HFFc6 (cell line): ENCODE measurements at regions not wholly inside any gene's neighbourhood (a gene's known extent, or its start where the extent isn't known, plus 50 kb on each side); places are given as distances from the start of the nearest gene placed in this dataset.

Source experiments
- DNase-seq: peaks from one replicate; pipeline ENCODE4 v3.0.0-alpha.2; 2018
- H3K27ac Mint-ChIP-seq: 2 replicates; pipeline ENCODE4 v1.8.0; 2020; ENCODE audit warnings: mild to moderate bottlenecking, mixed read lengths
- H3K27me3 Mint-ChIP-seq: 2 replicates; pipeline ENCODE4 v1.8.0; 2021; ENCODE audit warnings: mild to moderate bottlenecking, moderate library complexity, mixed read lengths; ENCODE audit not compliant: insufficient read depth
- H3K36me3 Mint-ChIP-seq: 2 replicates; pipeline ENCODE4 v1.8.0; 2021; ENCODE audit warnings: low read depth, mixed read lengths
- H3K4me1 Mint-ChIP-seq: 2 replicates; pipeline ENCODE4 v1.8.0; 2020; ENCODE audit warnings: low read depth, mixed read lengths
- H3K4me3 Mint-ChIP-seq: 2 replicates; pipeline ENCODE4 v1.8.0; 2020; ENCODE audit warnings: mild to moderate bottlenecking, moderate library complexity, mixed read lengths
- H3K9me3 Mint-ChIP-seq: 2 replicates; pipeline ENCODE4 v1.8.0; 2020; ENCODE audit warnings: mild to moderate bottlenecking, mixed read lengths
- CTCF ChIP-seq: fragments of 200-600 bp; sonication (generic); IDR thresholded peaks from 2 replicates; pipeline ENCODE4 v1.5.0; 2021; ENCODE audit warnings: antibody characterized with exemption, mild to moderate bottlenecking

- Mint-ChIP-seq H3K4me3 (no peak overlapping the region), H3K27me3 (no peaks in the 10 kb centered on the region), H3K27ac (no peak overlapping the region), H3K4me1 (peaks cover 17% of the 10 kb centered on the region), H3K36me3 (no peaks in the 10 kb centered on the region), H3K9me3 (peaks cover 8% of the 10 kb centered on the region; the same call in 1 of the 2 replicates)
- no peak for TF ChIP-seq CTCF
- no peak for DNase-seq
These were observed 590.1 kb upstream of the CBLB start for GRCh38 chr3:106458952-106459351.

GRCh38 chr3:106466881-106467280, 598.1 kb upstream of the CBLB start:
- no peak for TF ChIP-seq CTCF
- Mint-ChIP-seq H3K27ac (no peak overlapping the region), H3K27me3 (no peaks in the 10 kb centered on the region; the same call in 1 of the 2 replicates)

GRCh38 chr3:106473576-106474475, 605.0 kb upstream of the CBLB start:
- DNase-seq, result no peak
- Mint-ChIP-seq H3K27ac (no peak overlapping the region), H3K9me3 (no peaks in the 10 kb centered on the region), H3K36me3 (peaks cover 4% of the 10 kb centered on the region; the same call in 1 of the 2 replicates), H3K4me1 (no peaks in the 10 kb centered on the region; the same call in 1 of the 2 replicates), H3K4me3 (no peak overlapping the region), H3K27me3 (no peaks in the 10 kb centered on the region)
- no peak for TF ChIP-seq CTCF

More at GRCh38 chr3:106466881-106467280, 598.1 kb upstream of the CBLB start:
- Mint-ChIP-seq H3K36me3 (no peaks in the 10 kb centered on the region), H3K9me3 (peaks cover 8% of the 10 kb centered on the region; the same call in 1 of the 2 replicates), H3K4me3 (no peak overlapping the region), H3K4me1 (no peaks in the 10 kb centered on the region)
- DNase-seq, result no peak

- Mint-ChIP-seq H3K4me1 (peaks cover 5% of the 10 kb centered on the region; the same call in 1 of the 2 replicates), H3K27me3 (no peaks in the 10 kb centered on the region; the same call in 1 of the 2 replicates), H3K9me3 (no peaks in the 10 kb centered on the region), H3K36me3 (peaks cover 7% of the 10 kb centered on the region; the same call in 1 of the 2 replicates), H3K27ac (no peak overlapping the region), H3K4me3 (no peak overlapping the region)
- no peak for DNase-seq
- no peak for TF ChIP-seq CTCF
These were observed 613.6 kb upstream of the CBLB start for GRCh38 chr3:106482451-106482850.

- Mint-ChIP-seq H3K36me3 (no peaks in the 10 kb centered on the region), H3K27me3 (no peaks in the 10 kb centered on the region), H3K4me1 (peaks cover 5% of the 10 kb centered on the region; the same call in 1 of the 2 replicates), H3K27ac (no peak overlapping the region), H3K9me3 (no peaks in the 10 kb centered on the region), H3K4me3 (no peak overlapping the region)
- TF ChIP-seq CTCF, result no peak
- DNase-seq, result no peak
These were observed 616.4 kb upstream of the CBLB start for GRCh38 chr3:106485217-106485616.
